IMR-90 (cell line): ENCODE measurements at regions not wholly inside any gene's neighbourhood (a gene's known extent, or its start where the extent isn't known, plus 50 kb on each side); places are given as distances from the start of the nearest gene placed in this dataset.

Source experiments
- CHD1 ChIP-seq: IDR thresholded peaks from 2 replicates; pipeline ENCODE4 v1.6.1; 2012; ENCODE audit warnings: low read depth, low read length, improper control_type of control experiment
- MAZ ChIP-seq: IDR thresholded peaks from 2 replicates; pipeline ENCODE4 v1.6.1; 2012; ENCODE audit warnings: low read depth, mild to moderate bottlenecking, low read length, improper control_type of control experiment, moderate library complexity, borderline replicate concordance
- TF ChIP-seq, protein P1 (sequence below): conservative IDR thresholded peaks from 2 replicates; pipeline ENCODE4 v1.5.1; 2012; ENCODE audit warnings: mild to moderate bottlenecking, low read depth, low read length, improper control_type of control experiment

DNA sequence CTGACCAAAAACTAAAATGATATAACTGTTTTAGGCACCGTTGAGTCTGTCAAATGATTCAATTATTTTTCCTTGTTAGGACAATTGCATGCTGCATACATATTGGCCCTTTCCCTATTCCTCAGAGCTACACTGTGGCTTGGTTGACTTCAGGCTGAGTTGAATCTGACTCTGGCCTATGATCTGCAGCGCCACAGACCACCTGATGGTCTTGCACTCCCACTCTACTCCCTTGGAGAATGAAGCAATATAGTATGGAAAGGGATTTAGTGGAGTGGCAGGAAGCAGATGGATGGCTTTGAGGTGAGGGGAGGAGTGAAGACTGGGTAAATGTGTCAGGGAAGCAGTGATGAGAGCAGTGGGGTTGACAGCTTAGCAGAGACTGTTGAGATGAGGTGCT, 579.0 kb upstream of the STXBP6 start:
- TF ChIP-seq MAZ (no peak), CHD1 (no peak)
- TF ChIP-seq, protein P1, sequence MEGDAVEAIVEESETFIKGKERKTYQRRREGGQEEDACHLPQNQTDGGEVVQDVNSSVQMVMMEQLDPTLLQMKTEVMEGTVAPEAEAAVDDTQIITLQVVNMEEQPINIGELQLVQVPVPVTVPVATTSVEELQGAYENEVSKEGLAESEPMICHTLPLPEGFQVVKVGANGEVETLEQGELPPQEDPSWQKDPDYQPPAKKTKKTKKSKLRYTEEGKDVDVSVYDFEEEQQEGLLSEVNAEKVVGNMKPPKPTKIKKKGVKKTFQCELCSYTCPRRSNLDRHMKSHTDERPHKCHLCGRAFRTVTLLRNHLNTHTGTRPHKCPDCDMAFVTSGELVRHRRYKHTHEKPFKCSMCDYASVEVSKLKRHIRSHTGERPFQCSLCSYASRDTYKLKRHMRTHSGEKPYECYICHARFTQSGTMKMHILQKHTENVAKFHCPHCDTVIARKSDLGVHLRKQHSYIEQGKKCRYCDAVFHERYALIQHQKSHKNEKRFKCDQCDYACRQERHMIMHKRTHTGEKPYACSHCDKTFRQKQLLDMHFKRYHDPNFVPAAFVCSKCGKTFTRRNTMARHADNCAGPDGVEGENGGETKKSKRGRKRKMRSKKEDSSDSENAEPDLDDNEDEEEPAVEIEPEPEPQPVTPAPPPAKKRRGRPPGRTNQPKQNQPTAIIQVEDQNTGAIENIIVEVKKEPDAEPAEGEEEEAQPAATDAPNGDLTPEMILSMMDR: no peak
